Neuronal stem cell (in vitro differentiated cells): ENCODE measurements at regions not wholly inside any gene's neighbourhood (a gene's known extent, or its start where the extent isn't known, plus 50 kb on each side); places are given as distances from the start of the nearest gene placed in this dataset.

Source experiments
- DNase-seq: peaks from one replicate; pipeline ENCODE4 v3.0.0-alpha.2; 2013; ENCODE audit warnings: low spot score
- H2AFZ ChIP-seq: one replicate; pipeline ENCODE4 v1.6.1; 2013; ENCODE audit warnings: mild to moderate bottlenecking, low read length, inconsistent platforms
- H2AK5ac ChIP-seq: 2 replicates; pipeline ENCODE4 v1.6.1; 2013; ENCODE audit warnings: low read depth, mild to moderate bottlenecking, inconsistent platforms, low read length, moderate library complexity, mixed read lengths
- H2BK120ac ChIP-seq: 2 replicates; pipeline ENCODE4 v1.6.1; 2013; ENCODE audit warnings: low read depth, mild to moderate bottlenecking, inconsistent platforms, low read length, moderate library complexity, mixed read lengths
- H2BK12ac ChIP-seq: one replicate; pipeline ENCODE4 v1.6.1; 2013; ENCODE audit warnings: low read length, inconsistent platforms
- H2BK15ac ChIP-seq: 2 replicates; pipeline ENCODE4 v1.6.1; 2013; ENCODE audit warnings: mild to moderate bottlenecking, low read length, inconsistent platforms, mixed read lengths
- H2BK5ac ChIP-seq: one replicate; pipeline ENCODE4 v1.6.1; 2013; ENCODE audit warnings: inconsistent platforms, mild to moderate bottlenecking, low read length, moderate library complexity
- H3K14ac ChIP-seq: one replicate; pipeline ENCODE4 v1.6.1; 2013; ENCODE audit warnings: low read length, inconsistent platforms
- H3K18ac ChIP-seq: 2 replicates; pipeline ENCODE4 v1.6.1; 2013; ENCODE audit warnings: low read length, inconsistent platforms
- H3K23ac ChIP-seq: 2 replicates; pipeline ENCODE4 v1.6.1; 2013; ENCODE audit warnings: low read depth, mild to moderate bottlenecking, mixed read lengths, low read length, inconsistent platforms; ENCODE audit not compliant: poor library complexity
- H3K27ac ChIP-seq: replicated peaks from 3 replicates; pipeline ENCODE4 v1.5.1; 2013; ENCODE audit warnings: low read length, inconsistent platforms
- H3K27me3 ChIP-seq, 3 experiments: 2 replicates each; pipeline ENCODE4 v1.6.1; 2013; ENCODE audit warnings: low read length in 3 of 3, mild to moderate bottlenecking in 2 of 3, inconsistent platforms in 1 of 3, low read depth in 1 of 3, mixed read lengths in 1 of 3, moderate library complexity in 1 of 3; ENCODE audit not compliant: control insufficient read depth in 3 of 3, insufficient read depth in 3 of 3
- H3K36me3 ChIP-seq, 2 donors: replicated peaks in 1 of 2; 2 replicates each; pipeline ENCODE4 v1.6.1; 2013; ENCODE audit warnings: low read length in 2 of 2; ENCODE audit not compliant: control insufficient read depth in 2 of 2, insufficient read depth in 2 of 2
- H3K4ac ChIP-seq: 2 replicates; pipeline ENCODE4 v1.6.1; 2013; ENCODE audit warnings: inconsistent platforms, mild to moderate bottlenecking, low read length, moderate library complexity
- H3K4me1 ChIP-seq, 2 donors: 1 replicate in 1 of 2; 2 replicates in 1 of 2; pipeline ENCODE4 v1.6.1; 2013; ENCODE audit warnings: low read length in 2 of 2, low read depth in 1 of 2; ENCODE audit not compliant: control insufficient read depth in 2 of 2, insufficient read depth in 1 of 2
- H3K4me2 ChIP-seq: one replicate; pipeline ENCODE4 v1.6.1; 2013; ENCODE audit warnings: mild to moderate bottlenecking, low read length, inconsistent platforms; ENCODE audit not compliant: insufficient read depth, poor library complexity, severe bottlenecking
- H3K4me3 ChIP-seq, 2 donors: 2 replicates each; pipeline ENCODE4 v1.5.1; 2013; ENCODE audit warnings: low read length in 2 of 2, mild to moderate bottlenecking in 2 of 2, inconsistent platforms in 1 of 2, moderate library complexity in 1 of 2
- H3K79me1 ChIP-seq: one replicate; pipeline ENCODE4 v1.6.1; 2013; ENCODE audit warnings: low read depth, mild to moderate bottlenecking, inconsistent platforms, low read length, moderate library complexity
- H3K9ac ChIP-seq: one replicate; pipeline ENCODE4 v1.6.1; 2013; ENCODE audit warnings: mild to moderate bottlenecking, low read depth, low read length, inconsistent platforms; ENCODE audit not compliant: poor library complexity
- H3K9me3 ChIP-seq, 2 donors: replicated peaks in 1 of 2; 2 replicates each; pipeline versions ENCODE3 to v1.6.1; 2013; ENCODE audit warnings: low read length in 2 of 2, mild to moderate bottlenecking in 2 of 2, inconsistent platforms in 1 of 2, low read depth in 1 of 2, mixed read lengths in 1 of 2, moderate library complexity in 1 of 2; ENCODE audit not compliant: control insufficient read depth in 2 of 2, insufficient read depth in 1 of 2
- H4K8ac ChIP-seq: one replicate; pipeline ENCODE4 v1.6.1; 2013; ENCODE audit warnings: low read depth, mild to moderate bottlenecking, inconsistent platforms, low read length, moderate library complexity
- H4K91ac ChIP-seq: one replicate; pipeline ENCODE4 v1.6.1; 2013; ENCODE audit warnings: low read length, low read depth, mild to moderate bottlenecking, inconsistent platforms; ENCODE audit not compliant: poor library complexity
- WGBS, 2 donors: extraction: QIAGEN DNeasy Blood & Tissue Kit; methylation state at CpG; one replicate each; pipeline ENCODE4 v1.1.7; 2013; ENCODE audit warnings: missing lambda C conversion rate in 2 of 2, mixed read lengths in 1 of 2; ENCODE audit not compliant: insufficient read length in 2 of 2, insufficient replicate concordance in 1 of 2; ENCODE audit errors: extremely low coverage in 2 of 2; 5-methylcytosine and 5-hydroxymethylcytosine counted together

DNA sequence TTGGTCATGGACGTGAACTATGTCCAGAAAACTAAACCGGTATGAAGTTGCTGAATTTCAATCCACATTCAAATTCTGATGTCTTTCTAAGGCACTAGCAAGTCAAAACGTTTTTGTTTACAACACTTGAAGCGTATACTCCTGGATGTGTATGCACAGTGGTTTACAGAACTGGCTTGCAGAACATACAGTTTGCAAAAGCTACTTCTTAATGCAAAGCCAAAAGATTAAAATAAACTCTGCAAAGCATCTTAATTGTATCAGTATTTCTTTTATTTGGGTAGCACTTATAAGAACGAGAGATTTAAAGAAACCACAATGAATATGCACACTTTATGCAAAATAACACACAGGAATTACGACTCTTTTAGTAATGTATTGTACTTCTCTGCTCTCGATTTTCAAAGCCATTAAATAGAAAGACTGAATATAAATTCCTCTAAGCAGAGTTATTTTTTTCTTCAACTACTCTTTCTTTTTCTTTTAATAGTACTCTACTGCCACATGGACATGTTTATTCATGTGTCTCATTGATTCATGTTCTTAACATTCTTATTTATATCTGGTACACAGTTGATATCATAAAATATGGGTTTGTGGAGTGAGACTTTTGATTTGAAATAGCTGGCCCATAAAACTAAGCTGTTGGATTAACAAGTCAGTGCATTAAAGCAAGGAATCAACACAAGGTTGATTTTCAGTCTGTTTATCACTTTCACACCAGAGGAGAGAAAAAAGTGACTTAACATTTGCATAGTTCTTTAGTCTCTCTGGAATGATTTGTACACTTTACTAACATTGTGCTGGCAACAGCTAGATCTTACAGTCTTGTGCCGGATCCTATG, 189.4 kb upstream of the STEAP4 start:
- H3K27ac ChIP-seq, result no peak overlapping the region
- H3K4ac ChIP-seq, result no peak overlapping the region
- no peak overlapping the region for H2BK15ac ChIP-seq
- H4K8ac ChIP-seq, result no peak overlapping the region
- no peaks in the 10 kb centered on the region for H3K27me3 ChIP-seq
- WGBS, 2 donors, result no CpG with 5 or more reads among the region's 8 CpGs
- no peaks in the 10 kb centered on the region for H3K4me1 ChIP-seq
- H2BK120ac ChIP-seq, result no peak overlapping the region
- no peak for DNase-seq
- no peak overlapping the region for H3K4me2 ChIP-seq
- no peak overlapping the region for H3K4me3 ChIP-seq
- H3K9ac ChIP-seq, result no peak overlapping the region
- H3K36me3 ChIP-seq, result no peaks in the 10 kb centered on the region
- no peaks in the 10 kb centered on the region for H3K9me3 ChIP-seq
- H4K91ac ChIP-seq, result no peak overlapping the region
- H3K23ac ChIP-seq, result no peak overlapping the region
- H3K18ac ChIP-seq, result no peak overlapping the region
- no peak overlapping the region for H3K14ac ChIP-seq
- H2AFZ ChIP-seq, result no peak overlapping the region
- H2AK5ac ChIP-seq, result no peak overlapping the region
- H2BK5ac ChIP-seq, result no peak overlapping the region
- H2BK12ac ChIP-seq, result no peak overlapping the region
- H3K79me1 ChIP-seq, result no peaks in the 10 kb centered on the region

DNA sequence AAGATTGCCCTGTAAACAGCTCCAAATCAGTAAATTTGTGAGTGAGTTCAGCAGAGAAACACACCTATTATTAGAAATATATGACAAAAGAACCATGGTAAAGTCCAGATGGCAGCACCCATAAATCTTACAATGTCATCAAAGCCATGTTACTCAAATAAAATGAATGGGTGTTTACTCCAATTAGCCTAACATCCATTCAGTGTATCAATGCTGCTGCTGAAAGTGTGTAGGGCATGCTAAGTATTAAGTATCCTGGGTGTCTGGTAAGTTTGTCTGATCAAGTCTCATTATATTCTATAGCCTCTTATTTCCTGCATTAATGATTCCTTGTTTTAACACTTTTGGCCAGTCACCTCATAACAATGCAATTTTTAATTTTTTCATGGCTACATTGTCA, 185.5 kb upstream of the STEAP4 start:
- H2AK5ac ChIP-seq, result no peak overlapping the region
- H3K9ac ChIP-seq, result no peak overlapping the region
- DNase-seq, result no peak
- no peak overlapping the region for H4K91ac ChIP-seq
- H3K36me3 ChIP-seq, result no peaks in the 10 kb centered on the region
- H3K27ac ChIP-seq, result no peak overlapping the region
- no peak overlapping the region for H3K4me2 ChIP-seq
- H3K14ac ChIP-seq, result no peak overlapping the region
- no peaks in the 10 kb centered on the region for H3K4me1 ChIP-seq
- H3K27me3 ChIP-seq, result no peaks in the 10 kb centered on the region
- H2BK5ac ChIP-seq, result no peak overlapping the region
- H3K4me3 ChIP-seq, result no peak overlapping the region
- no peak overlapping the region for H3K18ac ChIP-seq
- no peak overlapping the region for H3K23ac ChIP-seq
- H2BK12ac ChIP-seq, result no peak overlapping the region
- no peak overlapping the region for H3K4ac ChIP-seq
- H2BK15ac ChIP-seq, result no peak overlapping the region
- H2BK120ac ChIP-seq, result no peak overlapping the region
- H3K79me1 ChIP-seq, result no peaks in the 10 kb centered on the region
- H4K8ac ChIP-seq, result no peak overlapping the region
- H3K9me3 ChIP-seq, result no peaks in the 10 kb centered on the region
- H2AFZ ChIP-seq, result no peak overlapping the region

DNA sequence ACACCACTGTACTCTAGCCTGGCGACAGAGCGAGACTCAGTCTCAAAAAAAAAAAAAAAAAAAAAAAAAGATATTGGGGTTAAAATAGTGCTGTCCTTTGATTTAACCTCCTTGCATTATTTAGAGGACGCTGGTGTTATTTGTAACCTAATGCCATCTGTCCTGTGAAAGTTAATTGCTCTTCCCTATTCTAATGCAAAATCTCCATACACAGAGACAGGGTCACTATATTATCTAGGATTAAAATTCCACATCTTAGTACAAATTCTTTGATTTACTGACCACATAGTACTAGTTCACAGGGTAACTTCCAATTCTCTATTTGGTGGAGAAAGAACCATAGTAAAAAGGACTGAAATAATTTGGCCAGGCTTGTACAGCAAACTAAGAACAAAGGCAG, 184.2 kb upstream of the STEAP4 start:
- H3K18ac ChIP-seq, result no peak overlapping the region
- no peak overlapping the region for H2BK120ac ChIP-seq
- no CpG with 5 or more reads among the region's 3 CpGs for WGBS, 2 donors
- H3K27me3 ChIP-seq, result no peaks in the 10 kb centered on the region
- no peak for DNase-seq
- H4K8ac ChIP-seq, result no peak overlapping the region
- no peak overlapping the region for H2AK5ac ChIP-seq
- no peak overlapping the region for H4K91ac ChIP-seq
- H3K4me2 ChIP-seq, result no peak overlapping the region
- H3K14ac ChIP-seq, result no peak overlapping the region
- no peak overlapping the region for H2BK12ac ChIP-seq
- no peaks in the 10 kb centered on the region for H3K4me1 ChIP-seq
- no peaks in the 10 kb centered on the region for H3K9me3 ChIP-seq
- H3K36me3 ChIP-seq, result no peaks in the 10 kb centered on the region
- no peak overlapping the region for H2AFZ ChIP-seq
- no peak overlapping the region for H3K23ac ChIP-seq
- no peak overlapping the region for H3K4me3 ChIP-seq
- H3K9ac ChIP-seq, result no peak overlapping the region
- no peak overlapping the region for H3K27ac ChIP-seq
- no peak overlapping the region for H2BK5ac ChIP-seq
- H3K79me1 ChIP-seq, result no peaks in the 10 kb centered on the region
- H3K4ac ChIP-seq, result no peak overlapping the region
- no peak overlapping the region for H2BK15ac ChIP-seq

DNA sequence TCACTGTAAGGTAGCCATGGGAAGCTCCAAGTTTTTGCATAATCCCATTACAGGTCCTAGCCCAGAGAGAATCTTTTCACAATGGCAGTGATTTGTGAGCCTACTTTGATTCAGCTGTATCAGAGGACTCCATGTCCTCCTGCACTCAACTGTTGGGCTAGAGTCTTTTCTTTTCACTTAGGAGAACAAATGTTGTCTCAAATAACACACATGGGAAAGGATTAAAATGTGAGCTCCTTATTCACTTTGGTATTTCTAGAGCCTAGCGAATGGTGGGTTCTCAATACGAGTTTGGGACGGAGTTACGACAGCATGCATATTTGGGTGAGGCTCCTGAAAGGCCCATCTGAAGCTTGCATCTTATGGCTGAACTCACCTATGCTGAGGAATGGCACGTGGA, 183.5 kb upstream of the STEAP4 start:
- Histone ChIP-seq H2BK120ac (no peak overlapping the region), H2BK5ac (no peak overlapping the region), H3K4me2 (no peak overlapping the region), H3K9ac (no peak overlapping the region), H3K27ac (no peak overlapping the region), H2BK12ac (no peak overlapping the region), H3K9me3 (no peaks in the 10 kb centered on the region), H3K36me3 (no peaks in the 10 kb centered on the region), H3K4me3 (no peak overlapping the region), H3K79me1 (no peaks in the 10 kb centered on the region), H4K8ac (no peak overlapping the region), H3K4ac (no peak overlapping the region), H2BK15ac (no peak overlapping the region), H3K23ac (no peak overlapping the region), H3K27me3 (no peaks in the 10 kb centered on the region), H2AFZ (no peak overlapping the region), H2AK5ac (no peak overlapping the region), H3K4me1 (no peaks in the 10 kb centered on the region), H3K14ac (no peak overlapping the region), H3K18ac (no peak overlapping the region), H4K91ac (no peak overlapping the region)
- DNase-seq, result no peak
- no CpG with 5 or more reads among the region's 5 CpGs for WGBS, 2 donors
